HG02840 (cell line): ENCODE measurements at regions not wholly inside any gene's neighbourhood (a gene's known extent, or its start where the extent isn't known, plus 50 kb on each side); places are given as distances from the start of the nearest gene placed in this dataset.
"Not testable (repeated sequence)": the region's sequence is repeated elsewhere in the genome, so short reads cannot be mapped to it uniquely, and the experiment has no call there.

ENCODE experiments used
- ATAC-seq: cut with Tn5 transposase; IDR thresholded peaks from one replicate; pipeline ENCODE4 v1.9.1; 2021; ENCODE audit warnings: mild to moderate bottlenecking, moderate library complexity, moderate number of reproducible peaks; ENCODE audit not compliant: unreplicated experiment, low FRiP score

DNA sequence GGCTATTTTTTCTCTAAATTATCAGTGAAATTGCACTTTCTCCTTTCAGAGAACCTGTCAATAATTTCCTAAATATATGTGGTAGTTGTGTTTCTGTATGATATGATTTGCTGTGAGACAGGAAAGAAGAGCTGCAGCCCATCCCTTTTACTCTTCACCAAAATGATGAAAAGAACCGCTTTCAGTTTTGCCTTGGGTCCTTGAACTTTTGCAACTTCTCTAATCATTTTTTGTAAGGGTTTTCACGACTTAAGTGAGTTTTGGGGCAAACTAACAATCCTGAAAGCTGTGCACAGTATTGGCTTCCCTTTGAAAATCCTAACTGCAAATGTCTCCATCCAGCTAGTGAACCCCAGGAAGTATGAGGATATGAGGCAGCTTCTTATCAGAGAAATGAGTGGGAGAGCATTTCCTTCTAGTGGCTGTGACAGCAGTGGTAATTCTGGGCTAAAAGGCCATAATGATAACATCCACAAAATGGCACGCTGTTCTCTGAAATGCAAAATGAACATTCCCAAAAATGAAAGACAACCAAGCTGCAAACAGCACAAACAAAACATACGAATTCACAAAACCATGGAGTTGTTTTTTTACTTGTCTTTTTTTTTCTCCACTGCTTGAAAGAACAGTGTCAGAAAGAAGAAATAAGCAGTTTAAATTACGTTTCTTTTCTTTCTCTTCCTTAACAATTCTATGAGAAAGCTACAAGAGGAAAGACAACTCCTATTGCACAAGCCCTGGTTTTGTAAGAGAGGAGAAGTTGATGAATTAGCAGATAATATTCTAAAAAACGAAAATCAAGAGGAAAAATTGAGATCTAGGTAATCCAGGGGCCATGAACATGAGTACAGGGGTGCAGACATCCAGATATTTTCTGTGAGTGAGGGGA, 1291.6 kb upstream of the ZEB2 start:
- no peak for ATAC-seq

DNA sequence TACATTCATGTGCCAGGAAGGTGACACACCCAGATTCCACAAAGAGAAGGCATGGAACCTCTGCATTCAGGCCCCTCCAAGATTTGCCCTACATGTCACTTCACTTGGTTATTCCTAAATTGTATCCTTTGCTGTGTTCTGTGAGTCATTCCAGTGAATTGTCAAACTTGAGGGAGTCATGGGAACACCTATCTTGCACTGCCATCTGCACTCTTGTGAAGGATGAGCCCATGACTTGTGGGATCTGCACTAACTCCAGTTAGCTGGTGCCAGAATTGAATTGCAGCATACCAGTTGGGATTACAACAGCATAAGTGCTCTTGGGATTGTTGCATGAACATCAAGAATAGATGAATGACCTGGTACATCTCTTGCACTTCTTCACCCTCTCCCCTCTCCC, 1288.0 kb upstream of the ZEB2 start:
- no peak for ATAC-seq

DNA sequence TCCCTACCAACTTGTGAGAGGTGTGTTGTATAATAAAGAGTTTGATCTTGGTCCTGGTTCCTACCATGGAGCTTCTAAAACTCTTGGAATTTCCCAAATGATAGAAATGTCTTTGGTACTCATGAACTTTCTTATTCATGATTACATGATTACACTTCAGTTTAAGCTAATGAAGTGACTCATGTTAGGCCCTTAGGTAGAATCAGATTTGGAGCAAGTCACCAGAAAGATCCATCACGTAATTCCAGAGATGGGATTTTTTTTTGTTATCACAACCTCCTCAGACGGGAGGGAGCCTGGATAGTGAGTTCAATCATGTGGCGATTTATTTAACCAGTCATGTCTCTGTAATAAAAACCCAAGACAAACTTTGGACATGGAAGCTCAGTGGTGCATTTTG, 1287.6 kb upstream of the ZEB2 start:
- no peak for ATAC-seq

DNA sequence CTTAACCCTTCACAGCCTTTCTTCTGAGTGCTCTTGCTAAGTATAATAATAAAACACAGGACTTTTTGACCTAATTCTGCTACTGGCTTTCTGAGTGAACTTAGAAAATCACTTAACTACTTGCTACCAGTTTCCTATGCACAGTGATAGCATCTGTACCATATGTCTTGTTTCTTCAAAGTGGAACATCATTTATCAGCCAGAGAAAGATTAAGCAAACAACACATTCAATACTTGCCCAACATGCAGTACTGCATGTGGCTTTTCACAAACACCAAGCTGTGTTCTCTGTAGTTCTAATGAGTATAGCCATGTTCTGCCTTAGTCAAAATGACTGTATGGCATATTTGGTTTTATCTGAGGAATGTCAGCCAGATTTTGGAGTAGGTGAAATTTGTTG, 1286.6 kb upstream of the ZEB2 start:
- ATAC-seq, result no peak

DNA sequence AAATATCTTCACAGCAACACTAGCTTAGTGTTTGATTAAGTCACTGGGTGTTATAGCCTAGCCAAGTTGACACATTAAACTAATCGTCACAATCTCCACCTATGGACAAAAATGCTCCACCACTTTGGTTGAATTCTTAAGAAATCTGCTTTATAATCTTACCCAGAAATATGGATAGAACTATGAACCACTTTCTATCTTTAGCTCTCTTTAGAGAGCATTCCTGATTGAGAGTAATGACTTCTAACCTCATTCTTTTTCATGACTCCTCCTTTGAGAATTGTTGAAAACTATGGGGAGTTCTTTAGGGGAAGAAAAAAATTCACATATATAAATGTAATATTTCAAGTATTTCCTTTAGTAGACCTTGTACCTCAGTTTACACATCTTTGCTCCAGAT, 1282.2 kb upstream of the ZEB2 start:
- ATAC-seq, result no peak

DNA sequence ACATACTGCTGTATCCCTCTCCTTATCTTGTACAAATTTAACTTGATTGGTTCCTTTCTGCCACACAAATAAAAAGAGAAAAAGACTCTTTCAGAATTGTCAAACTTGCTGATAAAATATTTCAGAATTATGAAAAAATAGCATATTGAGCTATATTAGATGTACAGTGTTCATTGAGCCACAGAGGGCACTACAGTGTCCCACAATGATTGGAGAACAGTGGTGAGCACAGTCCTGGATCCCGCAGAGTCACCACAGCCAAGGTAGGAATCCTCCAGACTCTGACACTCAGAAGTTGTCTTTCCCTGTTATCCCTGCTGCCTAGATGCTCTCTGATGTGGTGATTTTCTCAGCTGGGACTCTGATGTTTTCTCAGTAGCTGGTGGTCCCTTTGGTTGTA, 1281.3 kb upstream of the ZEB2 start:
- no peak for ATAC-seq

DNA sequence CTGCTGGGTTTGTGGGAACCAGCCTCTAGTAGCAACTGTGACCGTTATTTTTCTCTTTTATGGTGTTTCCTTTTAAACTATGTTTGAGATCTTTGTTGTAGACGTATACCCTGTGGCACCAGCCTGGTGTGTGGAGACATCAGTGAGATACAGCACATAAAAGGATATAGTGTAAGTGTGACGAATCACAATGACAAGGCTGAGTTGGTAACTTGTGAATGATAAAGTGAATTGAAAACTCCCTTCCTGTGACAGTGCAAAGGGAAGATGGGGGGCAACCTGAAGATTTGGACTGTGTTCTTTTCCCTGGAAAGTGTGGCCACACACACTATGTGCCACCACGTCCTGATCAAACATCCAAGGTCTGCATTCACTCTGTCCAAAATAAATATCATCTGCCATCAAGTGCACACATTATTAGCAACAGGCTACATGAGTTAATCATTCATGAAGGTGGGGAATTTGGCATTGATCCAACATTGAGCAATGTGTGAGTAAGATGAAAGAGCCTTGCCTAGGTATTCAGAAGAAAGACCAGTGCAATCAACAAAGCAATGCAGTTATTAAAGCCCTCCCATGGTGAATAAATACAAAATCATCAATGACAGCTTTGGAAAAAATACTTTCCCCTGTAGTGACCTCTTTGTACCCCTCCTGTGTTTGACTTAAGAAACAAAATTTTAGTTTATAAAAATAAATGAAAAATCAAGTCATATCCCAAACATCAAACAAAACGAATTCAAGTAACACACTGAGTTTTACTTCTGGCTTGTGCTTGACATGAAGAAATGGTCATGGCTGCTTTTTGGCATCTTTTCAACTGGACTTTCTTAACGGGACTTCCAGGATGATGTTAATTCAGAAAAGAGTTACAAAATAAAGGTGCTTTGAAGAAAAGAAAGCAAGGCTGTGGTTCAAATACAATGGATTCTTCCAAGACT, 1280.5 kb upstream of the ZEB2 start:
- ATAC-seq, result no peak

DNA sequence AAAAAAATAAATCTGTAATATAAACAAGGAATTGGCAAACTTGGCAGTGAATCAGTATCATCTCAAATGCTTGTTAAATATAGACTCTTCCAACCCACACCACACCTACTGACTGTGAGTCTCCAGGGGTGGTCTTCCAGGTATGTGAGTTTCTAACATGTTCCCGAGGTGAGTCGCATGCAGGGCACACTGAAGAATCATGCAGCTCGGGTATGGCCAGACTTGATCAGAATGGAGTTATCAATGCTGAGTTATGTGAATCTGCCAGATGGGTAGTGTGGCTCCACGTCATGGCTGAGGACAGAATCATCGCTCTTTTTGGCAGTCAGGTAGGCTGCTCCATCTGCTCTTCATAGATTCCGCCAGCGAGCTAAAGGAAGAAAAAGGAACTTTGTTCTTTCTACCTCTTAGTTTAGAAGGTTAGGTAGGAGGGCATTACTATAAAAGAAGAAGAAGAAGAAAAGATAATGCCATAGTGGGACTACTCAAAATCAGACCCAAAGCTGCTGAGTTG, 1279.7 kb upstream of the ZEB2 start:
- no peak for ATAC-seq

DNA sequence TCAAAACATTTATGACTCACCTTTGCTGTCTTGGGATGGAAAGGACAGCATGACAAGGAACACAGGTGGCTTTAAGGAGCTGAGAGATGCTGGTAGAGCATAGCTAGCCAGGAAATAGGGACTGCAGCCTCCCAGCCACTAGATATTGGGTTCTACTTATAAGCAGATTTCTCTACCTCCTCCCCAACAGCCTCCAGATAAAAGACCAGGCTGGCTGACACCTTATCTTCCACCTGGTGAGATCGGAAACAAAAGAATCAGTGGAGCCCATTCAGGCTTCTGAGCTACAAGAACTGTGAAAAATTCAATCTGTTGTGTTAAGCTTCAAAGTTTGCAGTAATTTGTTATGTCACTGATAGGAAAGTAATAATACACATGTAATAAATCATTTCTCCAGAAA, 1278.5 kb upstream of the ZEB2 start:
- no peak for ATAC-seq

DNA sequence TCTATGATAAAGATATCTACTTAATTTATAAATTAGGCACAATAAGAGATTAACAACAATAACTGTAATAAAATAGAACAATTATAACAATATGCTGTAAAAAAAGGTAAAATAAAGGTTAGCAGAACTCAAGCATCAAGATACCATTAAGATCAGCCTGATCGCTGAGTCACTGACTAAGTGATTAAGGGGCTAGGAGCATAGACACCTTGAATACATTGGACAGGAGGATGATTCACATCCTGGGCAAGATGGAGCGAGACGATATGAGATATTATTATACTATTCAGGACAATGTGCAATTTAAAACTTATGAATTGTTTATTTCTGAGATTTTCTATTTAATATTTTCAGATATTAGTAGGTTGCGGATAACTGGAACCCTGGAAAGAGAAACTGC, 1277.8 kb upstream of the ZEB2 start:
- ATAC-seq, result no peak

DNA sequence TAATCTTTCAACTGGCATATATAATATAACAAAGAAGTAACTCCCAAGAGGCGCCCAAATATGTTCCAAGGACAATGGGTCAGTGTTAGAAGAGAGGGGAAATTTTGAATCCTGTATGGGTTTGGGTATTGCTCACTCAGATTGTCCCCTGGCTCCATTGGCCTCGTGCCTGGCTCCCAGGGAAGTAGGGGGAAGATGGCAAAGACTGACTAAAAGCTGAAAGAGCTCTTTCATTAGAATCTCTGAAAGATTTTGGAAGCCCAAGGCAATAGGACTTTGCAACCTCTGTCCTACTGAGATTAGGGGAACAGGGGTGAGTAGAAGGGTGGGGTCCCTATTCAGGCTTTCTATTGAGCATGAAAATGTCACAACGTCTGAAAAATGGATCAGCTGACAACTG, 1272.8 kb upstream of the ZEB2 start:
- ATAC-seq, result no peak

DNA sequence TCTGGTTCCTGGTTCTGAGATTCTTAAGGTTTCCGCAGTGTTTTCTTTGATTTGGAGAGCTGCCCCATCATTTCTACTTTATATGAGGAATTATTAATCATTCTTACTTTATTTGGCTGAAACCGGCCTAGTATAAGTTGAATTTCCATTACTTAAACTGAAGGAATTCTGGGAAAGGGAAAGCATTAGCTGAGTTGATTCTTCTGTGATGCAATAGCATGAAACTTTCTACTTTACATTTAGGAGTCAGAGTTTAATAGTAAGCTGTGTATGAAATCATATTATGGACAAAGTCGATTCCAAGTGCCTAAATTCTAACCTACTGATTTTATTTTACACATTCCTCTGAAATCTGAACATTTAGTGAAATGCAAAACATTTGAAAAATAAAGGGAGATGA, 1269.7 kb upstream of the ZEB2 start:
- ATAC-seq, result no peak

DNA sequence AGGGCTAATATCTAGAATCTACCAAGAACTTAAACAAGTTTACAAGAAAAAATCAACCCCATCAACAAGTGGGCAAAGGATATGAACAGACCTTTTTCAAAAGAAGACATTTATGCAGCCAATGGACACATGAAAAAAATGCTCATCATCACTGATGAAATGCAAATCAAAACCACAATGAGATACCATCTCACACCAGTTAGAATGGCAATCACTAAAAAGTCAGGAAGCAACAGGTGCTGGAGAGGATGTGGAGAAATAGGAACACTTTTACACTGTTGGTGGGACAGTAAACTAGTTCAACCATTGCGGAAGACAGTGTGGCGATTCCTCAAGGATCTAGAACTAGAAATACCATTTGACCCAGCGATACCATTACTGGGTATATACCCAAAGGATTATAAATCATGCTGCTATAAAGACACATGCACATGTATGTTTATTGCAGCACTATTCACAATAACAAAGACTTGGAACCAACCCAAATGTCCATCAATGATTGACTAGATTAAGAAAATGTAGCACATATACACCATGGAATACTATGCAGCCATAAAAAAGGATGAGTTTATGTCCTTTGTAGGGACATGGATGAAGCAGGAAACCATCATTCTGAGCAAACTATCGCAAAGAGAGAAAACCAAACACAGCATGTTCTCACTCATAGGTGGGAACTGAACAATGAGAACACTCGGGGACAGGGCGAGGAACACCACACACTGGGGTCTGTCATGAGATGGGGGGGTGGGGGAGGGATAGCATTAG, 1267.9 kb upstream of the ZEB2 start:
- ATAC-seq, result not testable (repeated sequence)

DNA sequence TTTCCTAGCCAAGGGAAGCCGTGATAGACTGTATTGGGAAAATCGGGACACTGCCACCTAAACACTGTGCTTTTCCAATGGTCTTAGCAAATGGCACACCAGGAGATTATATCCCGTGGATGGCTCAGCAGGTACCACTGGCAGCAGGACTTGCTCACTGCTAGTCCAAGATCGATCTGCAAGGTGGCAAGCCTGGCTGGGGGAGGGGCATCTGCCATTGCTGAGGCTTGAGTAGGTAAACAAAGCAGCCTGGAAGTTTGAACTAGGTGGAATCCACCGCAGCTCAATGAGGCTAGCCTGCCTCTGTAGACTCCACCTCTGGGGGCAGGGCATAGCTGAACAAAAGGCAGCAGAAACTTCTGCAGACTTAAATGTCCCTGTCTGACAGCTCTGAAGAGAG, 1262.7 kb upstream of the ZEB2 start:
- ATAC-seq, result not testable (repeated sequence)

DNA sequence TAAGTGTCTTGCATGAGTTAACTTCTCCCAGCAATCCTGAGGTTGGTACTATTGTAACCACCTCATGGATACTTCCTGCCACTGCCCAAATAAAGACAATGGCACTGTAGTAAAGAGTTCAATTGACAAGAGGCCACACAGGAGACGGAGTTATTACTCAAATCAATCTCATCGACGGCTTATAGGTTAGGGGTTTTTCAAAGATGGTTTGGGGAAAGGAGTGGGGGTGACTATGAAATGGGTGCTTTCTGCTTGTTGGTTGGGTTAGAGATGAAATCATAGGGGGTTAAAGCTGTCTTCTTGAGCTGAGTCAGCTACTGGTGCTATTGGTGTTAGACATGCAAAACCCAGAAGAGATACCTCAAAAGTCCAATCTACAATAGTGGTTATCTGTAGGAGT, 1258.0 kb upstream of the ZEB2 start:
- ATAC-seq, result no peak

DNA sequence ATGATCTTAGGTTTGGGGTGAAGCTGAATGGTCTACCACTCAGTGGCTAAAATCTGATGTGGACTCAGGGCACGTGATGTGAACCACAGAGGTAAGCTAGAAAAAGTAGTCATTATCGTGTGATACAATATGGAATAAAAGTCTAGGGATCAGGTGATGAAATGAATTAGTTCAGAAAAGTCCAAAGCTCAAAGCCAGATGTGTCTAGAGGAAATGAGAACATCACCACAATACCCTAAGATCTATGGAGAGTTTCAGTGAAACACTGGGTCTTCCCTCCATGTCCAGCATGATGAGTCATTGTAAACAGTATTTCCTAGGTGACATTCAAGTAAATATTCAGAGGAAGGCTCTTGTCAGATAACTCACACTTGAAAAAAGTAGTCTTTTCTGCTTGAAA, 1257.4 kb upstream of the ZEB2 start:
- ATAC-seq, result no peak

DNA sequence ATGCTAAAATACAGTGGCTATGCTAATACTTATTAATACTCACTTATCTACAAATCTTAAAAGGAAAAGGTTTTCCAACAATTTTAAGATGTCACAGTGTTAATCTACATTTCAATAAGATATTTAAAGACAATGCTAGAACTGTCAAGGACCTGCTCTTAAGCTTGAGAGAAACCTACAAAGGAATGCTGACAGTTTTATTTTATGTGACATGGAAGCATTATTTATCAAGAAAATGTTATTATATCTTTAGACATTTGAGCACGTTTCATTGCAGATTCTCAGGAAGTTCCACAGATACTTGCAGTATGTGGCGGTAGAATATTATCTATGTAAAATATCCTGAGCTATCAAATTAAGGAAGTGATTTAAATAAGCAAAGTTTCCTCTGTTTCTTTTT, 1255.7 kb upstream of the ZEB2 start:
- no peak for ATAC-seq

DNA sequence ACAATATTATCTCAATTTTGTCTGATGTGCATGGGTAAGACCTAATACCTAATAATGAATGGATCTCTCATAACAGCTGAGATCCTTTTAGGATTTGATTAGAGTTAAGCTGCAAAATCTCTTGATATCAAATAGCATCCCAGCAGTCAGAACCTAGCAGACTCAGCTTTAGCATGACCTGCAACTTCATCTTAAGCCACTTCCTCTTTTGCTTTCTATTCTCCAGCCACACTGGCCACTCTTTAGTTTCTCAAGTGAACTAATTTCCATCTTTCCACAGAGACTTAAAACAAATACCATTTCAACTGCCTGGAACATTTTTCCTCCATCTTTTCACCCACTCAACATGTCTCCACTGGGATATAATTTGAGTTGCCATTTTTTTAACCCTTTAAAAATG, 1251.6 kb upstream of the ZEB2 start:
- ATAC-seq, result peak; percentile 91

DNA sequence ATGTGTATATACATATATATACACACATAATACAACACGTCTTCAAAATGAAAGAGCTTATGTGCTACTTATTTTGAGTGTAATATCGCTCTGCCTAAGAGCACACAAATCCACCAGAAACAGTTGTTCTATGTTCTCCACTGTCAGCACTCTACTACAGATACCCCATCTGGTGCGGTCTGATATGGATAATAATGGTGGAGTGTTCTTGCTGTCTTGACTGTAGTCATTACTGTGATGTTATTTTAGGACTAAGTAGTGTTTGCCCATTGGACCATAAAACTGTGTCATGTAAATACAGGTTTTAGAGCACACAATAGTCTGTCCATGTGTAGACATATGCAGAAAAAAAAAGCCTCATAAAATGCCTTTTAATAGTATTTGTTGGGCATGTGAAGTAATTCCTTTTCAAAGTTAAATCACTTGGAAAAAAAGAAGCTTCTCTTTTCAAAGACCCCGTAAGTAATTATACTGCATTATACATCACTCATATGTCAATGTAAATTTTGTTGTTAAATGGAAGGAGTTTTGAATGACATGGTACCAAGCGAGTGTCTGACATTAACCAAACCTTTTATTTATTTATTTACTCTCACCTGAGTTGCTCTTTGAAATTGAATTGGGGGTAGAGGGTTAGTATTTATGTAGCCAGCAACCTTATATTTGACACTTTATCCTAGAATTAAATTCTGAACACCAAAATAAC, 1249.2 kb upstream of the ZEB2 start:
- ATAC-seq, result no peak

DNA sequence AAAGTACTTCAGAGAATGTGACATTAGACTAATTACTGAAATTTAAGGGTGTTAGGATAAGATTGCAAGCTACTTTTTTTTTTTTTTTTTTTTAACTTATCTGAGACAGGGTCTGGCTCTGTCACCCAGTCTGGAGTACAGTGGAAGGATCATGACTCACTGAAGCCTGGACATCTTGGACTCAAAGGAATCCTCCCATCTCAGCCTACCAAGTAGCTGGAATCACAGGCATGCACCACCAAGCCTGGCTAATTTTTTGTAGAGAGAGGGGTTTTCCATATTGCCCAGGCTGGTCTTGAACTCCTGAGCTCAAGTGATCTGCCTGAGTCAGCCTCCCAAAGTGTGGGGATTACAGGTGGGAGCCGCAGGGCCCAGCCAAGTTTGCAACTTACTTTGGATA, 1246.0 kb upstream of the ZEB2 start:
- ATAC-seq, result no peak
